ENCODE measurements at regions not wholly inside any gene's neighbourhood (a gene's known extent, or its start where the extent isn't known, plus 50 kb on each side); places are given as distances from the start of the nearest gene placed in this dataset.

DNA sequence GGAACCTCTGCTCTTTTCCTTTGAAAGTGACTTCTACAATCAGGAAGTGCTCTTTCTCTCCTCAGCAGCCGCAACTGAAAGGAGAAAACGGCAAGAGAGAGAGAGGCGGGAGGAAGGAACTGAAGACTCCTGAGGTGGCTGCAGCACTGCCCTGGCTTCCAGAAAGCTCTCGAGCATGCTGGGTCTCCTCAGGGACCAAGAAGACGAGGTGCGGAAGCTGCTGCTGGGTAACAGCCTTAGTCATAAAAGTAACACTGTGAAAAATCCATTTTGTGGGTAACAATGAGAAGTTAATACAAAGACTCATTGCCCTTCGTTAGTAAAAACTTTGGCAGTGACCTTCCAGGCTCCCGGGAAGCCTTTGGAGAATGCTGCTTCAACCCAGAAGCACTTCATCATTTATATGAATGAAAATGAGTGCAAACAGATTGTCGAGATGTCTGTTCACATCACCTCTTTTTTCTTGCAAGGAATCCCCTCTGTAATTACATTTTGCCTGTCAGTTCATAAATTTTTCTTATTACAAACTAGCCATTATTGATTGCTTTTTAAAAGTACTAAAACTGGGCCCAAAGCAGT lies 473.4 kb downstream of the SOX6 start:
- DNase-seq (ENCODE audit: low spot score), result no peak

DNA sequence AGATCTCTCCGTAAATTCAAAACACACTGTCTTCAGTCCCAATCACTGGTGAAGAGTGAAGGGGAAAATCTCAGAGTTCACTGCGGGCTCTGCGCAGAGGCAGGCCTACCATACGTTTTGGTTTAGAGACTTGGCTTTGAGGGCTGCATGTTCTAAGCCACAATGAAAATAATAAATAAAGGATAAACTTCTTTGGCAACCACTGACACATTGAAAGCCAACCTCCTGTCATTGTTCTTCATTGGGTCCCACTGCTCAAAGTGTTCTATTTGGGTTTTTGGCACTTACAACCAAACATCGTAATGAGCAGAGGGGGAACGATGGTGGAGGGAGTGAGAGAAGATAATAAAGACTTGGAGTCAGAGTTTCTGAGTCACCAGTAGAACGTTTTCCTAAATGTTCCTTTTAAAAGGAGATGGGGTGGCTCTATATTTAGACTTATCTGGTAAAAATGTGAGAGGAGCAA lies 472.9 kb downstream of the SOX6 start:
- no peak for DNase-seq (ENCODE audit: low spot score)

DNA sequence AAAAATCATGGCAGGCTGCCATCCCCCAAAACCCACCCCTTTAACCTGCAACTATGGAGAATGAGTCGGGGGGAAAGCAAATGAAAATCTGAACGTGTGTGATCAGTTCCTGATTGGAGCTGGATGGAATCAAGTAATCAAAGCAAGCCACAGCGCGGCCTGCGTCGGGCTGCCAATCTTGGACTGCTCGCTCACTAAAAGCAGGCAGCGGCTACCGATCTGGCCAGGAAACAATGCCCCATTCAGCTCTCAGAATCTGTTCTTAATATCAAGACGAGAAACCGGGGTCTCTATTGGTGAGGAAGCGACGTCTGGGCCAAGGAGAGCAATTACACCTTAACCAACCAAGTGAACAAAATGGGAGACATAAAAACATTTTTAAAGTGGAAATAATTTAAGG lies 472.2 kb downstream of the SOX6 start:
- DNase-seq (ENCODE audit: low spot score), result no peak

DNA sequence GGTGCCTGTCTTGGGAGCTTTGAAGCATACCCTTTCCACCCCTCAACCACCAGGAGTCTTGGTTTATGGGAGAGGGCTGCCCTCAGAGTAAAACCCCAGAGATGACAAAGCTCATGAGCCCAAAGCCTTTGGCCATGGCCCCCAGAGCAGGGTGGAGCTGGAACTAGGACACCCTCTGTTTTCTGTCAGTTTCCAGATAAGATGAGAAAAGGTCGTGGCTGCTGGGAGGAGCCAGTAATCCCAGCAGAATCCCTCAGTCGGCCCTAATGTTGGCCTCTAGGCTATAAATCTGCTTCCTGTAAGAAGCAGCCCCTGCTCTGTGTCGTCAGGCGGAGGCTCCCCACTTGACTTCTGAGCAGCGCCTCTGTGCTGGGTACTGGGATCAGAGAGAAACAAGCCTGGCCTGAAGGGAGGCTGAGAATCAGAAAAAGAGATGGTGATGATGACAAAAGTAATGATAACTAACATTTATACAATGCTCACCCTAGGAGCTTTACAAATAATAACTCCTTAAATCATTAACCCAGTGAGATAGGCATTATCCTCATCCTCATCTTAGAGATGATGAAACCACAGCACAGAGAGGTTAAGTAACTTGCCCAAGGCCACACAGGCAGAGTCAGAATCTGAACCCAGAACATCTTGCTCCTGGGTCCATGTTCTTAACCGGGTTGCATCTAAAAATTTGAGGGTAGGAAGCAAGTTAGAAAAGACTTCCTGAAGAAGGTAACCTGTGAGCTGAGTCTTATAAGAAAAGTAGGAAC lies 471.4 kb downstream of the SOX6 start:
- no peak for DNase-seq (ENCODE audit: low spot score)

DNA sequence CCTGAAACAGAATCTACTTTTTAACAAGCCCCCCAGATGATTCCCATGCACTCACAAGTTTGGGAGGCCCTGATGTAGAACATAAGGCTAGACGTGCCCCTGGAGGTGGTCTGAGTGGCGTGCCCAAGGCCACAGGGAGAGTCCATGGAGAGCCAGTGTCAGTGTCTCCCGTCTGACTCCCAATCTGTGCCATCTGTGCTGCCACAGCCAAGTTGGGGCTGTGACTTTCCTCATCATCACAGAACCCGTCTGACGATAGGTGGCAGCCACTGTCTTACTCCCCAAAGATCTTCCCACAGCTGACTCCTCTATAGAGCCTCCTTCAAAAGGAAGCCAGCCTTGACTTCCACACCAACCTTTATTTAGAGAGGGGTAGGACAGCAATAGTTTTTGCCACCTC lies 470.5 kb downstream of the SOX6 start:
- no peak for DNase-seq (ENCODE audit: low spot score)

DNA sequence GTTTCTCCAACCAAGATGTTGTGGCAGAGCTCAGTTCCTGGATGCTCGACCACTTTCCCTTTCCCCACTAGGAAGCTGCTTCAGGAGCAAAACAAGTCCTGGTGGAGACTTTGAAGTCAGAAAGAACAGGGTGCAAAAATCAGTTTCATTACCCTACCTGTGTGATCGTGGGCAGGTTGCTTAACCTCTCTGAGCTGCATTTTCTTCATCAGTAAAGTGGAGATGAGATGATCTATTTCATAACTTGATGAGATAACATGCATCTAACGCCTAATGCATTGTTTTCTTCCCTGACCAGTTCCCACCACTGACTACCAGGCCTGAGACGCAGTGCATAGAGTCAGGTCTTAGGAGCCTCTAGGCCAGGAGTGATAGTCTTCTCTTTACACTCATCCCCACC lies 470.0 kb downstream of the SOX6 start:
- no peak for DNase-seq (ENCODE audit: low spot score)

DNA sequence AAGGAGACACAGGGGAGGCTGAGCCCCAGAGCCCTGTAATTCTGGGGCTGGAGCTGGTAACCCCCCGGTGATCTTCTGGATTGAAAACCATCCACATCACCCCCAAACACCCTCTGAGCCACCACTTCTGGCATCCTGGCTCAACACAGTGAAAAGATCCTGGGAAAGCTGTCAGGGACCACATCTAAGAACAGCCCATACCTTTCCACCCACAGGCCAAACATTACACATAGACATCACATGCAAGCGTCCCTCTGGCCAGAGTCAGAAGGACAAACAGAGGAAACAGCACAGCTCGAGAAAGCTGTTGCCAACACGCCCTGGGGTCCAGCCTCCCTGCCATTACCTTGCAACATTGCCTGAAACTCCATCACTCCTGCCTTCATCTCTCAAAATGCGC lies 469.5 kb downstream of the SOX6 start:
- DNase-seq (ENCODE audit: low spot score), result no peak

DNA sequence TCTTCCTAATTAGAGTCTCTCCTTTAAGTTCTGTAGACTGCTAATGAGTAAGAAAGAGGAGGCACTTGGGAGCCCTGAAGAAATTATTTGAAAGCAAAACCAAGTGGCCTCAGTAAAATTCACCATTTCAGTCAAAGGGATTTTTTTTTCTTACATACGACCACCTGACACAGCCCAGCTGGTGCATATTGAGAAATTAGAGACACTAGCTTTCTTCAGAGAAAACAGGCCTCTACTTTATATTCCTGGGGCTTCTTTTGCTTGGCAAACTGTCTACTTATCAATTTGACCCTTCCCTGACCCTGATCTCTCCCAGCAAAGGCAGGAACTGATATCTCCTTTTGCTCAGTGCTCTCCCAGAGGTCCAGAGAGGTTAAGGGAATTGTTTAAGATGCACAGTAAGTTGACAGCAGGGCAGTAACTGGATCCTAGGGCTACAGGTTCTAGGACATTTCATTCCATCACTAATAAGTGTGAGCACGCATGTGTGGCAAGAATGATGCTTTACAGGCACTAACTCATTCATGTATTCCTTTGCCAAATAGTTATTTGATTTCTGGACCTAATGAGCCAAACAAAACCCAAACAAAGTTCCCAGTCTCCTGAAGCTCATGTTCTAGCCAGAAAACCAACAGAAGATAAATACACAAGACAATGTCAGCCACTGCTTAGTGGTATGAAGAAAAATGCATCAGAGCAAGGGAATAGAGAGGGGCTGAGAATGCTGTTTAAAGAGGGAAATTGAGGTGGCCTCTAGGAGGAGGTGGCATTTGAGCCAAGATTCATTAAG lies 467.6 kb downstream of the SOX6 start:
- DNase-seq (ENCODE audit: low spot score), result no peak

DNA sequence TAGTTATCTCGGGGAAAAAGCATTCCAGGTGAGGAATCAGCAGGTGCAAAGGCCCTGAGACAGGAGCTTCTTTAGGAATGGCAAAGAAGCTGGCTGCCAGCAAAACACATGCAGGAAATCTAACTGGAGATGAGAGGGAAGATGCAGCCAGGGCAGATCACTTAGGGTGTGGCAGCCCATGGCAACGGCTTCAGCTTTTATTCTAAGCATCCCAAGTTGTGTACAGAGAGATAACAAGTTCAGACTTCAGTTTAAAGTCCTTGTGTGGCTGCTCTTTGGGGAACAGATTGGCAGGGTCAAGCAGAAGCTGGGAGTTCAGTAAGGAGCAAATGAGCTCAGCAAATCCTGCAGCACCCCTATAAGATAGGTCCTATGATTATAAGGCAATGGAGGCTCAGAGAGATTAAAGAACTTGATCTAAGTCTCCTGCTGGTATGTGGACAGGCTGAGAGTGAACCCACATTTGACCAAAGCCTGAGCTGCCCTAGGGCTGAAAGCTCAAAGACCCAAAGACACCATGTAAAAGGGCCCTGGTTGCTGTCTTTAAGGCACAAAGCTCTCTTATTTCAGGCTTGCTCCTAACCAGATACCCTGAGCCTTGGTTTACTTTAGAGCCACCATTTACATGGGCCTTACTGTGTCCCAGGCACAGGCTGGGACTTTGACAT lies 466.8 kb downstream of the SOX6 start:
- DNase-seq (ENCODE audit: low spot score), result no peak

DNA sequence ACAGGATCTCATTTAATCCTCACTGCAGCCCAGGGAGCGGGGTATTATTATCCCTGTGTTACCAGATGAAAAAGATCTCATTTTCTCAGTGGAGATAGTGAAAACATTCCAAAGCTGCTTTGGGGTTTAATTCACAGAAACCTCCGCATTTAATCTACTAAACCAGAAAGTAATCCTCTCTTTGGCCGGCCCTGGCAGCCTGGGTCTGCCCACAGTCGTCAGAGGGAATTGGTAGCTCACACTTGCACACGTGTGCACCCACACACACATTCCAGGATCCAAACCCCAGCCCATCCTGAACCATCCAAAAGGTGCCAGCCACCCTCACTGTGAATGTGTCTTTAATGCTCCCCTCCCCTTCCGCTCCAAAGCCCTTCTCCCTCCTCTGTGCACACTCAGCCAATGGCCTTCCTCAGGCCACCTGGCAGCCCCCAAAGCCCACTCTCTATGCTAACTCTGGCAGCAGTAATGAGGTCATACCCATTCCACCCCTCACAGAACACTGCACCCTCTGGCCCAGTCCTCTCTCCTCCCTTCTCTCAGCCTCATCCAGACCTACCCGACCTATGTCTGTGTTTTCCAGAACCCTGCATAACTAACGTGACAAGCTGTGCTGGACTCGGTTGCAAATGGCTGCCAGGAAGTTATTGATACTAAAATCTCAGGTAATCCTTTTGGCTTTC lies 466.2 kb downstream of the SOX6 start:
- DNase-seq (ENCODE audit: low spot score), result no peak

DNA sequence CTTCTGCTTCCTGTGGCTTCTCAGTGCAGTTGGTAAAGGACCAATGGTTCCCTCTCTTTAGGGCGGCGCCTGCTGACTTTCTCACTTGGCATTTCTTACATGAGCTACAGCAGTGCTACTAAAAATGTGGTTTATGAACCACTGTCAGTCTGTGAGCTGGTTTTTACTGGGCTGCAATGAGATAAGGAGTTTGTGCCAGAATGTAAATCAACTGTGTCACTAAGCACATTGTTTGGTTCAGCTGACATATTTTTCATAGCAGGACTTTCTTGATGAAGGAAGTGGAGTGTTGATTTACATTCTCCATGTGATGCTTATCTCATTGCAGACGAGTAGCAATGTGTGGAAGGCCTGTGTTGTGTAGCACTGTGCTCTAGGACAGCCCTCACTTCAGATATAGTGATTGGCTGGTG lies 463.3 kb downstream of the SOX6 start:
- DNase-seq (ENCODE audit: low spot score), result no peak

DNA sequence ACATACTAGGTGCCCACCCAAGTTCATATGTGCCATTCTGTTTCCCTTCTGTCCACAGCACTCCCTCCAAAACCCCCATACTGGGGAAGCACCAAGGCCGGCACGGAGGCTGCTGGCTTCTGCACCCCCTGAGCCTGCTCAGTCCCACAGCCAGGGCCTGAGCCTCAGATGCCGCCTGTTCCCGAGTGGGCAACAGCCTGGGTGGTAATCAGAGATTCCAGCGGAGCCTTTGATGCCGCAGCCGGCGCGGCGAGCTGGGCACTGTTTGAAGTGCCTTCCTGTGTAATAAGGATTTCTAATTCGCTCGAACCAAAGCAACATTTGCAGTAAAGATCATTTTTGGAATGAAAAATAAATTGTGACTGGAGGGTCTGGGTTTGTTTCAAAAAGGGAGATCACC lies 460.3 kb downstream of the SOX6 start:
- DNase-seq (ENCODE audit: low spot score), result no peak

DNA sequence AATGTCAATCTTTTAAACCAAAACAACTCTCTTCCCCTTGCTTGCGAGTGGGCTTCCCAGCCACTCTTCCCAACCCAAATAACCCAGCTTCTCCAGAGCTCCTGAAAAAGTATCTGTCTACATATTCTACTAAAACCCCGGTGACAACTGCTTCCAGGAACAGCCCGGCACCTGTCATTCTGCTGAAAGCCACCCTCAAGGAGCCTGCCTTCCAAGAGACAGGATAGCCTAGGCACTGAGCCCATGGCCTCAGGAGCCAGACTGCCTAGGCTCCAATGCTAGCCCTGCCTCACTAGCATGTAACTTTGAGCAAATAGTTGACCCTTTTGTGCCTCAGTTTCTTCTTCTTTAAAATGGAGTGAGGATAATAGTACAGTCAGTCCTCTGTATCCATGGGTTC lies 459.8 kb downstream of the SOX6 start:
- DNase-seq (ENCODE audit: low spot score), result no peak

DNA sequence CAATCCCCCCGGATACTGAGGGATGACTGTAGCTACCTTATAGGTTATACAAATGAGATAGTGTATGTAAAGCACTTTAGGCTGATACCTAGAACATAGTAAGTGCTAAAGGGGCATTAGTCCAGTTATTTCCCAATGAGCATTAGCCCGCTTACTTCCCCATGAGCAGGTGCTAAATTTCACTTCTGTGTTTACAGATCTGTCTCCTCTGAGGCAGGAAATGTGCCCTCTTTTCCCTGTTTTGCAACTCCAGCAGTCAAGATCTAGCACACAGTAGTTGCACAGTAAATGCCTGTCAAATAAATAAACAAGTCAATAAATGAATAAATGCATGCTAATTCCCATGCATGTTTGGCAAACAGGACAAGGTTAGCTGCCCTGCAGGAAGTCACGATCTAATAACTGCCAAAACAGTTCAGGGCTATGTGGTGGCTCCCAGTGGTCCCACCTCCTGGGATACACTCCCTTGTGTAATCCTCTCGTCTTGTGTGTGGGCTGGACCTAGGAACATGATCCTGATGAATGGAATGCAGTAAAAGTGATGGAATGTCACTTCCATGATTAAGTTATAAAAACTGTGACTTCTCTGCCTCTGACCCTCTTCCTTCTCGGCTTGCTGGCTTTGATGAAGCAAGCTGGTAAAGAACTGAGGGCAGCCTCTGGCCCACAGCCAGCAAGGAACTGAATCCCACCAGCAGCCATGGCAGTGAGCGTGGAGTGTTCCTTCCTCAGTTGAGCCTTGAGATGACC lies 459.0 kb downstream of the SOX6 start:
- no peak for DNase-seq (ENCODE audit: low spot score)

DNA sequence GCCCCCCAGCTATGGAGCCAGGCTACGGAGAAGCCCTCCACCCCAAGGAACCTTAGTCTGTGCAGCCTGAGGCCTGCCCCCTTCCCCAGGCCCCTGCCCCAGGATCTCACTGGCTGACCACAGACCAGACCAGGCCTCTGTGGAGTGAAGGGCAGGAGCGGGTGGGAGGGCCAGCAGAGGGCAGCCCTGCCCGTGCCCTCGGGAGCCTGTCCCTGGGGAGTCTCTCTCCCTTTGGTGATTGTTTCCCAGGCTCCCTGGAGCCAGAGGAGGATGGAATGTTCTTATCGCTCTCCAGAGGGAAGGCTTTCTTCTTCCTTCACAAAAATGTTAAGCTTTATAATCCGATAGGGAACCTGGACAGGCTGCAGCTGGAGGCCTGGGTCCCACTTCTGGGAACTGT lies 455.3 kb downstream of the SOX6 start:
- no peak for DNase-seq (ENCODE audit: low spot score)

DNA sequence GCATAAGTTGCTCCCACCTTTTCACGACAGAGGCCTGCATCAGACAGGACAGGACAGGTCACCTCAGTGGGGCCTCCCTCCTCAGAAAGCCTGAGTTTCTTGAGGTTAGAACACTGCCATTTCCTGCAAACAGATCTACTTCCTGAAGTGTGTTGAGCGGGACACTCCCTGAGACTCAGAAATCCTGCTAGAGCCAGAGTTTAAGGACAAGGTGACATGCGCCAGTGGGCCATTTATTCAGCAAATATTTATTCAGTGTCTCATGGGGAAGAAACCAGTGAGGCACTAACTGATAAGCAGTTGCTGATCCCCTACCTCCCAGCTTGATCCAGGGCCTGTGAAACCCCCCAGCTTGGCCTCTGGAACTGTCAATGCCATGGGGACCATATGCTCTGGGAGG lies 454.6 kb downstream of the SOX6 start:
- DNase-seq (ENCODE audit: low spot score), result no peak

DNA sequence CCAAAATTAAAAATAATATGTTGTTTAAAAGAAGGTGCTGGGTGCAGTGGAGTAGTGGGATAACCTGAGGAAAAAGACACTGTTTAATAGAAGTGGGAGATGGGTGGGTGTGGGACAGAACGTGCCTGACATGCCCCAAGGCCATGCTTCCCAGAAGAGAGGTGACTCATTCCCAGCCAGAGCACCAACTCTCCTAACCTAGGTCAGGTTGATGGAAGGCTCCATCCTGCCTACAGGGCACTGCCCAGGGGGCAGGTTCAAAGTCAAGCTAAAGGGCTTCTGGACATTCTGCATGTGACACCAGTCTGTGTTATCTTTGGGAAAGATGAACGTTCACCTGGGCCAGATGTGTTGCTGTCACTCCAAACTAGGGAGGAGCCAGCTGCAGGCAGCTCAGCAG lies 453.1 kb downstream of the SOX6 start:
- no peak for DNase-seq (ENCODE audit: low spot score)

DNA sequence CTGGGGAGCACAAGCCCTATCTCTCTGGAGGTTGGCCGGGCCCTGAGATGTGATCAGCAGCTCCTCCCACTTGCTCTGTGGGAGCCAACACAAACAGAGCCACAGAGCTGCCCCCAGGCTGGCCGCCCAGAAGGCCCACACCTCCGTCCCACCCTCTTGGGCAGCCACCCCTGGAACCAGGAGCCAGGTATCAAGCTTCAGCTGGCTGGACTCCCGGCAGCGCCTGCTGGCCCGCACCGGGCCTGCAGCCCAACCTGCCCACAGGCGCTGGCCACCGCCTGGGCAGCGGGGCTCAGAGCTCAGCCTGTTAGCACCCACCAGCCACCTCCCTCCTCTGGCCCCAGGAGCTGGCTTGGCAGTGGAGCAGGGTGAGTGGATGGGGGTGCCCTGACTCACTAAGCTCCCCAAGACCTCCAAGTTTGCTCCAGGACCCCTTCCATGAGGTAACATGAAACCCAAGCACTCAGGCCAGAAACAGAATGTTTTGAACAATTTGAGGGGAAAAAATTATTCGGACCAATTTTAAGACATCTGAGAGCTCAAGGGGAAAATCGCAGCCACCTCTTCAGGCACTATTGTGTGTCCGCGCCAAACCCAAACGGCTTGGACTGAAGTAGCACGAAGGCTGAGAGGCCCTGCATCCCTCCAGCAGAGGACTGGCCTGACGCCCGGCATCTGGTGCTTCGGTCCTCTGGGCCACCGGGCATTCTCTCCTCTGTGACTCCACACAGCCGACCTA lies 450.8 kb downstream of the SOX6 start:
- no peak for DNase-seq (ENCODE audit: low spot score)

DNA sequence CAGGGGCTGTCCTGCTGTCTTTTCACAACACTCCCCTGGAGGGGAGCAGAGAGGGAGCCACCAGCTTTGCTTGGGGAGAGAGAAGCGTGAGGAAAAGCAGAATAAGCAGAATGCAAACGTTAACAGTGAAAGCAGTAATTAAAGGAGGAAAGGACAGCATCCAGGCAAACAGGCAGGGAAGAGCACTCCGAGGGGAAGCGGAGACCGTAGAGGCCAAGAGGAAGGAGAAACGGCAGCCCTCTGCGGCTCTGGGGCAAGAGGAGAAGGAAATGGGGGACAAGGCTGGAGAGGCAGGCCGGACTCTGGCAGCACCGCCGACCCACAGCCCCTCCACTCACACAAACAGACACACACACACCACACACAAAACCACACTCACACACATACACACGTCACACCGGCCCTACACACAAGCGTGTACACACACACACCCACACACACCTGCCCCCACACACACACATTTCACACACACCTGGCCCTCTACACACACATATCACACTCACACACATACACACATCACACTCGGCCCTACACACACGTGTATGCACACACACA lies 449.8 kb downstream of the SOX6 start:
- no peak for DNase-seq (ENCODE audit: low spot score)

DNA sequence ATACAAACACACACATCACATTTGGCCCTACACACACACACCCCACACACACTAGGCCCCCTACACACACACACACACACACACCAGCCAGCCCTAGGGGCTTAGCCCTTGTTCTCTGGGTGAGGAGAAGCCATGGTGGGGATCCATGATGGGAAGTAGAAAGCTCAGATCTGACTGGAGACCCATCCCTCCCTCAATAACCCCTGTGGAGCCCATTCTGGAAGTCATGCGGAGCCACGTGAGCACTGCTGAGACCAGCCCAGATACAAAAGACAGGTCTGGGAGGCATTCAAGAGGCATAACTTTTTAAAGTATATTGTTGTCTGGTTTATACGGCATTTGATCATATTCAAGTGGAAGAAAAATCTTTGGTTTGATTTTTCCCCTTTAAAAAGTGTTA lies 448.5 kb downstream of the SOX6 start:
- DNase-seq (ENCODE audit: low spot score), result no peak

Data from hematopoietic multipotent progenitor cell treated with erythropoietin and hydrocortisone succinate and interleukin-3 and kit ligand, for 17 days (in vitro differentiated cells).